SH-SY5Y (cell line): ENCODE measurements at regions not wholly inside any gene's neighbourhood (a gene's known extent, or its start where the extent isn't known, plus 50 kb on each side); places are given as distances from the start of the nearest gene placed in this dataset.

Source experiments
- GATA2 ChIP-seq: IDR thresholded peaks from 2 replicates; pipeline ENCODE4 v1.6.1; 2011; ENCODE audit warnings: mild to moderate bottlenecking, low read depth, low read length
- GATA3 ChIP-seq: IDR thresholded peaks from 2 replicates; pipeline ENCODE4 v1.6.1; 2011; ENCODE audit warnings: low read depth, mild to moderate bottlenecking, low read length, moderate library complexity

- no peak for TF ChIP-seq GATA2
- no peak for TF ChIP-seq GATA3
Measured at GRCh38 chr5:165360784-165361542, 1855.5 kb downstream of the MAT2B start.
